GM19438 (cell line): ENCODE measurements at regions not wholly inside any gene's neighbourhood (a gene's known extent, or its start where the extent isn't known, plus 50 kb on each side); places are given as distances from the start of the nearest gene placed in this dataset.

ENCODE experiments used
- ATAC-seq: cut with Tn5 transposase; IDR thresholded peaks from one replicate; pipeline ENCODE4 v1.9.1; 2021; ENCODE audit warnings: low read depth; ENCODE audit not compliant: unreplicated experiment

GRCh38 chr2:38207168-38207567, 131.2 kb upstream of the CYP1B1 start:
- no peak for ATAC-seq

GRCh38 chr2:38203446-38203810, 127.5 kb upstream of the CYP1B1 start:
- no peak for ATAC-seq

- no peak for ATAC-seq
Observed at GRCh38 chr2:38202713-38203445, 126.9 kb upstream of the CYP1B1 start.

- no peak for ATAC-seq
Observed at GRCh38 chr2:38201784-38202183, 125.8 kb upstream of the CYP1B1 start.

- no peak for ATAC-seq
Observed at GRCh38 chr2:38200598-38200997, 124.6 kb upstream of the CYP1B1 start.

GRCh38 chr2:38199127-38199526, 123.2 kb upstream of the CYP1B1 start:
- no peak for ATAC-seq

GRCh38 chr2:38194751-38195150, 118.8 kb upstream of the CYP1B1 start:
- no peak for ATAC-seq

GRCh38 chr2:38192976-38193375, 117.0 kb upstream of the CYP1B1 start:
- ATAC-seq, result no peak

- no peak for ATAC-seq
Observed at GRCh38 chr2:38192046-38192445, 116.1 kb upstream of the CYP1B1 start.

GRCh38 chr2:38191516-38191915, 115.6 kb upstream of the CYP1B1 start:
- ATAC-seq, result no peak

GRCh38 chr2:38190542-38191218, 114.7 kb upstream of the CYP1B1 start:
- no peak for ATAC-seq

GRCh38 chr2:38187541-38188011, 111.6 kb upstream of the CYP1B1 start:
- no peak for ATAC-seq

GRCh38 chr2:38185012-38185491, 109.1 kb upstream of the CYP1B1 start:
- peak; percentile 96 for ATAC-seq

GRCh38 chr2:38182492-38183003, 106.6 kb upstream of the CYP1B1 start:
- no peak for ATAC-seq

- no peak for ATAC-seq
Observed at GRCh38 chr2:38181806-38182491, 106.0 kb upstream of the CYP1B1 start.

GRCh38 chr2:38180754-38181153, 104.8 kb upstream of the CYP1B1 start:
- no peak for ATAC-seq

GRCh38 chr2:38178556-38179419, 102.8 kb upstream of the CYP1B1 start:
- peak; percentile 65 for ATAC-seq

GRCh38 chr2:38178119-38178518, 102.2 kb upstream of the CYP1B1 start:
- no peak for ATAC-seq

- ATAC-seq, result no peak
Observed at GRCh38 chr2:38176619-38177021, 100.7 kb upstream of the CYP1B1 start.
